ENCODE measurements at regions not wholly inside any gene's neighbourhood (a gene's known extent, or its start where the extent isn't known, plus 50 kb on each side); places are given as distances from the start of the nearest gene placed in this dataset.

- DNase-seq = no peak
These were observed 50.5 kb upstream of the ZNF438 start for GRCh38 chr10:31081937-31082840.

DNA sequence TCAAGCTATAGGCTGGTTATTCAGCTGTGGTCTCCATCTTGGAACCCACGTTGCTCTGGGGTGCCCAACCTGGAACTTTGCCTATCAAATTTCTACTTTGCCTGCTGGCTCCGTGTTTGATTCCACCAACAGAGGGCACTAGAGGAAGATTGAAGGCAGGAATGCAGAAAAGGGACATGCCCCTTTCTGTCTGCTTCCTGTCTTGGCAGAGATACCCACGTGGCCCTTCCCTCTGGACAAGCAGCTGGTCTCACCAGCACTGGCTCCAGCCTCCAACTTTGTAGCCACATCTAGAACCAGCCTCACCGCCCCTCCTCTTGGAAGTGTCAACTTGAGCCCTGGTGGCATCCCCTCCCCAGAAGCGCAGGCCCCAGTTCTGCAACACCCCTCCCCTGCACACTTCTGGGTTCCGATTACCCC lies 52.1 kb upstream of the ZNF438 start:
- peak; percentile 65 for DNase-seq

DNA sequence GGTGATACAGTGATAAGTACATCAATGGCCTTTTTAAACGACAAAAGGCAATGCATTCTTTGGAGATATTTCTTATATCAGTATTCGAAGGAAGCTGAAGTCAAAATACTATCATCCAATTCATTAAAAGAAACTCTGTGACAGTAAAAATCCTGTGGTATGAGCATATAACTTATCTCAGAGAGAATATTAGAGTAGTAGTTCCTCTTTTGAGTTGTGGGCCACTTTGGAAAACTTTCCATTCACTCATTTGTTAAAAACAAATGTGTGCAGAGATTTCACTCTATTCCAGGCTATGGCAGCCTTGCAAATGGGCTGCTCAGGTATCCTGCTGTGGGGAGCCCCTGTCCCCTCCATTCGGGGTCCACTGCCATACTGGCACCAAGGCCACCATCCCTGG lies 55.3 kb upstream of the ZNF438 start:
- peak; percentile 42 for DNase-seq

DNA sequence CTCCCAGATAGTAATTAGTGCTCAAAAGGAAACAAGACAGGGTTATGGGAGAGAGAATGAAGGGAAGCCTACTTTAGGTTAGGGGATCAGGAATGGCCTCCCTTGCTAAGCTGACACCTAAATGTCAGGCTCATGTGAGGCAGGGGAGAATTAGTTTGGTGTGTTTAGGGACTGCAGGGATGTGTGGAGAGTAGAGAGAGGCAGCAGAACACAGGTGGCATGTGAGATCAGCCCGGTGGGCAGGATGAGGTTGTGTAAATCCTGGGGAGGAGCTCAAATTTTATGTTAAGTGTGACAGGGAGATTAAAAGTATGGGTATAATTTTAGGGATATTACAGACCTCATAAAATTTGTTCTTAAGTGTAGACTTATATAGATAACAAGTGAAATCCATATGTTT lies 56.2 kb upstream of the ZNF438 start:
- DNase-seq = no peak

GRCh38 chr10:31090894-31091607 lies 59.4 kb upstream of the ZNF438 start:
- DNase-seq = peak; percentile 86

- DNase-seq = no peak
These were observed 64.3 kb upstream of the ZNF438 start for GRCh38 chr10:31095677-31096560.

- DNase-seq = no peak
These were observed 66.4 kb upstream of the ZNF438 start for GRCh38 chr10:31098046-31098445.

DNA sequence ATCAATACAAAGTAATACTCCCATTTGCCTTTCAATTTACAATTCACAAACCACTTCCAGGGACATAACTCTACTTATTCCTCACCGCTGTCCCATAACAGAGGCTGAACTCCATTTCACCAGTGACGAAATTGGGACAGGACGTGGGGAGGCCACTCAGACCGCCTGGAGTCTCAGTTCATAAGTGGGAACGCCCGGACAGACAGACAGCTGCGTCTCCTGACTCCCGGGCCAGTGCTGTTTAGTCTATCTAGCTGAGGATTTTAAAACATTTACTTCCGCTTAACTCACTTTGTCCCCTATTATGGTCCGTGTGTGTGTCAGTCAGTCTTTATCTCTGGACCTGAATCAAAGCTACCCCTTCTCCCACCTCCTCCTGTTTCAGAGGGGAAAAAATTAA lies 67.4 kb upstream of the ZNF438 start:
- DNase-seq = no peak

DNA sequence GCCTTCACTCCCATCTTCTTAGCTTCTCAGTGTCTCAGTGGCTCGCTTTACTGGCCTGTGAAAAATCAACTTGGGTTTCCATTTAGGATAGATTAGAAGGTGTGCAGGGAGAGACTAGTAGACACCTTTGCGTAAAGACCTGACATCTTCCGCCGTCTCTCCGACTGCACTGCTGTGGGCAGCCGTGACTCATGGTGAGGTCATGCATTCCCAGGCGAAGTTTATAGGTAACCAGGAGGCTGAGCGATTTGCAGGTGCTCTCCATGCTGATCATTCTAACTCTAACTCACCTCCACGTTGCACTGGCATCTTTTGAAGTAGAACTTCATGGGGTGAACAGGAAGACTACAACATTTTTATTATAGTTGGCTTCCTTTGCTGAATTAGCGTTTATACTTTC lies 68.0 kb upstream of the ZNF438 start:
- DNase-seq = no peak

GRCh38 chr10:31100115-31100601 lies 68.5 kb upstream of the ZNF438 start:
- no peak for DNase-seq

GRCh38 chr10:31100662-31101061 lies 69.0 kb upstream of the ZNF438 start:
- no peak for DNase-seq

- no peak for DNase-seq
These were observed 69.5 kb upstream of the ZNF438 start for GRCh38 chr10:31101123-31101522.

- no peak for DNase-seq
These were observed 70.8 kb upstream of the ZNF438 start for GRCh38 chr10:31102421-31102820.

DNA sequence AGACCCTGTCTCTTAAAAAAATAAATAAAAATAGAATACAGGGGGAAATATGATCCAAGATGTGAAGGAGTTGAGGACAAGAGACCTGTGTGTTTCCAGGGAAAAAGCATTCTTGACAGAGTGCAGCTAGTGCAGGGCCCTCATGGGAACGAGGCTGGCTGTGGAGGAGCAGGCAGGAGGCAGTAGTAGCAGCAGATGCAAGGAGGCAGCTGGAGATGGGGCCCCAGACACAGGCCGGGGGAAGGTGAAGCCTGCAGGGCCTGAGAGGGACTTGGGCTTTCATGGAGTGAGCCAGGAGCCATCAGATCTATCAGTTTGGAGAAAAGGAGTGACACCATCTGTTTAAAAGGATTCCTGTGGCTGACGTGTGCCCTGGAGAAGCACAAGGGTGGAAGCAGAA lies 71.4 kb upstream of the ZNF438 start:
- DNase-seq = no peak

GRCh38 chr10:31112961-31113360 lies 81.3 kb upstream of the ZNF438 start:
- no peak for DNase-seq

DNA sequence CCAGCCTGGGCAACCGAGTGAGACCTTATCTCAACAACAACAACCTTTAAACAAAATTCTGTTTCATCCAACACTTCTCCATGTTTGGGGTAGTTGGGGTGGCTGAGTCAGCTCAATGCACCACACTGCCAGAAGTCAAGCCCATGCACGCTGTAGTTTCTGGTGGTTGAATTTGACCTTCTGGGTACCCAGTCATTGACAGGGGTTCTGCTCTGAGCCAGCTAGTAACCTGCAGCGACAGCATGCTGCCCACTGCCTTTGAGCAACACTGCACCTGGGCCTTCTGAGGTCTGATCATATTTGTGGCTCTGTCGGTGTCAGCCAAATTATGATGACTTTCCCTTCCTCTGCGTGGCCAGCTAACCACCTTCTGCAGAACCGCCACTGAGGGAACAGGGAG lies 84.6 kb upstream of the ZNF438 start:
- no peak for DNase-seq

- no peak for DNase-seq
These were observed 86.9 kb upstream of the ZNF438 start for GRCh38 chr10:31118556-31118955.

- no peak for DNase-seq
These were observed 88.7 kb upstream of the ZNF438 start for GRCh38 chr10:31120392-31120791.

GRCh38 chr10:31120961-31121685 lies 89.5 kb upstream of the ZNF438 start:
- DNase-seq = no peak

DNA sequence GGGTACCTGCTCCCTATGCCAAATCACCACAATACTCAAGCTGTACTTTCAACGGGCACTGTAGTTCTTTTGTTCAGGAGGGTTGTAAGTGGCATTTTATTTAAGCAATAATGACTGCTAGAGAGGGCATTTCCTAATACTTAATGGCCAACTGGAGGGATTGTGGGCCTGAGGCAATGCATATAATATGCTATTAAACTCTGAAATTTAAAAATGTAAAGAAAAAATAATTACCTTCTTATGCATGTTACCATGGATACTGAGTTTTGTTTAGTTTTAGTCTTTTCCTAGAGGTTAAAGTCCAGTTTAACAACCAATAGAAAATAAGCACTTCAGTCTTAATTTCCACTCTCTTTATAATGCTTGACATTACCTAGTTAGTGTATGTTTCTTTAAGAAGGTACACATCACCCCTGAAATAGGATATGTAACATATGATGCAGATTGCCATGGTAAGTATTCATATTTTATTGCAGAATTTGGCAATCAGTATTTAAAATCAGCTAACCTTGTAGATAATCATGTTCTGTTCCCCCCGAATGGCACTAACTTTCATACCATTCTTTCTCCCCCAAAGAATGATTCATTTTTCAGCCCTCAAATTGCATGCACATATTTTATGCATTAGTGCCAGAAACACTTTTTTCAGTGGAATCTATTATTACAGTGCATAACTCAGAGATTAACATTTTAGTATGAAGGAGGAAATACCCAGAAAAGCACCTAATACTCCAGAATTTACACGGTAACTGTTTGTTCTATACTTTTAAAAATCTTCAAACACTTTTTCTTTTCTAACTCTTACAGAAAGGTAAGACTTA lies 90.3 kb upstream of the ZNF438 start:
- DNase-seq = no peak

GRCh38 chr10:31123946-31124345 lies 92.3 kb upstream of the ZNF438 start:
- DNase-seq = no peak

Data from OCI-M1 (cell line).